ENCODE measurements at regions not wholly inside any gene's neighbourhood (a gene's known extent, or its start where the extent isn't known, plus 50 kb on each side); places are given as distances from the start of the nearest gene placed in this dataset.

GRCh38 chr9:118563677-118564076 lies 805.6 kb downstream of the BRINP1 start:
- no peak for TF ChIP-seq CTCF (IDR thresholded peaks at IDR 0.05; ENCODE audit: low read length)
- TF ChIP-seq EZH2 (IDR thresholded peaks at IDR 0.05; ENCODE audit: borderline replicate concordance, low read length): no peak

Data from OCI-LY1 (cell line).